ENCODE measurements at regions not wholly inside any gene's neighbourhood (a gene's known extent, or its start where the extent isn't known, plus 50 kb on each side); places are given as distances from the start of the nearest gene placed in this dataset.

DNA sequence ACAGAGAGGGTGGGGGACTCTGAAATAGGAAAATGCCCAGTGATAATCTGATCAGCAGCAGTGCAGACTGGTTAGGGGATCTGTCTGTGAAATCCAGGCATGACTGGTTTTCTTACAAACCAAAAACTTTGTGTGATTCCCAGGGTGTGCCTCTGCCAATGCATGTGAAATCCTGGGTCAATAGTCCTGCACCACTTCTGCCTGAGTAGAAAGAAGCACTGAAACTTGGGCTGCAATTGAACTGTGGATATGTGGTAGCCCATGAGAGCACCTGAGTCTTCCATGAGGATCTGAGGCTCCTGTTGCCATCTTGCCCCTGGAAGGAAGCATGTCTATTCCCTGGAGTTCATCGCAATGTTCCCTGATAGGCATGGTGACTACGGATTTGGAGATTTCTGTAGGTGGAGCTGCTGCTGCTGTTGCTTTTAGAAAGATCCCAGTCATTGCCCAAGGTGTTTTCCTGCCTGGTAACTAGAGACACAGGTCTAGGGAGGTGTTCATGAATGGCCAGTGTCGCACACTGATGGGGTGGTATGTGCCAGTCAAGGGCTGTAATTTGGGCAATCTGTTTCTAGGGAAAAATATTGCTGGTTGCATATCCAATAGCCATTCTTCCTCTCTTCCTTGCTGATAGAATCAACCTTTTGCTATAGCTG is 146.7 kb downstream of the CARTPT start:
- no peak for DNase-seq (ENCODE audit: low read depth)

DNA sequence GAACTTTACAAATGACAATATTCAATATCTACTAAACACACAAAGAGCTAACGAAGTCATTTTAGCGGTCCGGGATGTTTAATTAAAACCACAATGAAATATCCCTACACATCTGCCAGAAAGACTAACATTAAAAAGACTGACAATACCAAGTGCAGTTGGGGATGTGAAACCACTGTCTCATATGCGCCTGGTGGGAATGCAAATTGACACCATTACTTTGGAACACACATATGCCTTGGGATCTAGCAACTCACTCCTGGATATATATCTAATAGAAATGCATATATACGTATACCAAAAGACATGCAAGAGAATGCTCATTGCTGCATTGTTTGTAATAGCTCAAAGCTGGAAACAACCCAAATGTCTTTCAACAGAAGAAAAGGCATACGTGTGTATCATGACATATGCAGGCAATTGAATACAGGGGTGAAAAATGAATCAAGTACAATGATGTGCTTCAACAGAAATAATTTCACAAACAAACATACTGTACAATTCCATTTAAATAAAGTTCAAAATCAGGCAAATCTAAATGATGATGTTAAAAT is 153.3 kb downstream of the CARTPT start:
- DNase-seq (ENCODE audit: low read depth), result no peak

GRCh38 chr5:71873191-71873591 is 154.1 kb downstream of the CARTPT start:
- no peak for DNase-seq (ENCODE audit: low read depth)

GRCh38 chr5:71874521-71874920 is 155.4 kb downstream of the CARTPT start:
- DNase-seq (ENCODE audit: low read depth), result no peak

DNA sequence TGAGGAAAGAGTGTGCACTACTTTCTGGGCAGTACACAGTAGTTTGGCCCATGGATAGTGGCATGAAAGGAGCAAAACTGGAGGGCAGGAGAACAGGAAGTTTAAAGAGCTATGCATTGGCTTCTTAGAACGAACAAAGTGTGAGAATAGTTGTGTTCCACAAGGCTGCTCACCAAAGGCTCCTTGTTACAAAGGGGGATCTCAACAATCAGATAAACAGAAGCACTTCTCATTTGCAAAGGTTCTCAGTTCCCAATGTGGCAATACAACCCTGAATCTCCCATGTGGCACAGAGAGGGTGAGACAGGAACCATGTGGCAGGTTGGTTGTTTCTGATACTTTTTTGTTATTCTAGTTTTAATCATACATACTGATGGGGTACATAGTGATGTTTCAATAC is 158.4 kb downstream of the CARTPT start:
- no peak for DNase-seq (ENCODE audit: low read depth)

DNA sequence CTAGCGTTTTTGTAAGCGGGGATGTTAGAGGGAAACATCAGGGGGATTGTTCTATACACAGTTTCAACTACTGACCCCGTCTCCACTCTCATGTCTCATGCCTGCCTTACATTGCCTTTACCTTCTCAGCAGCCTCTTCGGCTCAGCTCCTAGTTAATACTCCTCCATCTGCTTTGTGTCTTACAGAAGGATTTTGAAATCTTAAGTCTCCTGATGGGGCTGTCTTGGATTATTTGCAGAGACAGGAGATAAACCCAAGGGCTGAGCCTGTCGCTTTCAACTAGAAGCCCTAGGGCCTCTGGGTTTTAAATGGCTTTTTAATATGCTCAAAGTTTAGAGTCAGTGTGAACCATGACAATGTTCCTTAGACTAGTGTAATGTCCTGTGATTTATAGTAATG is 161.5 kb downstream of the CARTPT start:
- DNase-seq (ENCODE audit: low read depth), result no peak

DNA sequence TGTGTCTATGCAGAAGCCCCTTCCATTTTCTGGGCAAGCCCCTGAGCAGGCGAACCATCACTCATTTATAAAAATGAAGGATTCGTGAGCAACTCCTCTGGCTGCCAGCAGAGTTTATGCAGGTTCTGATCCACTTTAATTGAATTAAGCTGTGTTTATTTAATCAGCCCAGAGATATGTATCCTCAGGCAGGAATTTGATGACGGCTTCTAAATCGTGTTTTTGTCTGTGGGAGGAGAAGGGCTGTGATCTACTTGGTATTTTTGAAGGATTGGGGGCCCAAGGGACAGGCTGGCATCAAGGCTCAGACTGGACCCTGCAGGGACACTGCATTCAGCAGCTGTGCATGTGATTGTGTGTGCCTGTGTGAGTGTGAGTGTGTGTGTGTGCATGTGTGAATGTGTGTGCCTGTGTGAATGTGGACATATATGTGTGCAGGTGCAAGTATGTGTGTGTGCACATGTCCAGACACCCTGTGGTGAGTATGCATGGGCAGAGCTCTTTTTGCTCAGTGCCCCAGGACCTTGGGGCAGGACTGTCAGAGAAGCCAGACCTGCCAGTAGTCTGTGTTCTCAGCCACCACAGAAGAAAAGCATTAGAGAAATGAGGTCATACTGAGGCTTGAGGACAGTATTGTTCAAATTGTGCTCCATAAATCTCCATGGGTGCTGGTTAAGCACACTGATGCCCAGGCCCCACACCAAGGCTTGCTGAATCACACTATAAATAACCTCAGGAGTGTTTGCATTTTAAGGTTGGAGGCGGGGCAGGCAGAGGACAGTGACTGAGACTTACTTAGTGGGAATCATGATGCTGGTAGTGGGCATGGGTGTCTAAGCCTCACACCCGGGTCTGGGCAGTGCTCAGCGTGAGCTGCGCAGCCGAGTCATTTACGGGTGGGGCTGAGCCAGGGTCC is 164.0 kb downstream of the CARTPT start:
- DNase-seq (ENCODE audit: low read depth), result no peak

DNA sequence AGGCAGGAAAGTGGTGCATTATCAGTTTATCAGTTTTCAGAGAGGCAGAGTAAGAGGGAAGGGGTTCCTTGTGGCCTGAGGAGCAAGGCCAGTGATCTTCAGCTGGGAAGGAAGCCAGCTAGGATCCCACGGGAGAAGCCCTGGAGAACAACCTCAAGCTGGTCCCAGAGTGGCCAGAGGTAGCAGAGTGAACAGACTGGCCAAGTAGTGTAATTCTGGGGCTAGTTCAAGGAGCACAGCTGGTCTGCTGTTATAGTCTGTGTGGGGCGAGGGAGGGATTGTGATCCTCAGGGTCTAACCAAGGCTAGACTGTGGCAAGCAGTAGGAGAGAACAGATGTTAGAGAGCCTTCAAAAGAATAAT is 164.6 kb downstream of the CARTPT start:
- DNase-seq (ENCODE audit: low read depth), result no peak

DNA sequence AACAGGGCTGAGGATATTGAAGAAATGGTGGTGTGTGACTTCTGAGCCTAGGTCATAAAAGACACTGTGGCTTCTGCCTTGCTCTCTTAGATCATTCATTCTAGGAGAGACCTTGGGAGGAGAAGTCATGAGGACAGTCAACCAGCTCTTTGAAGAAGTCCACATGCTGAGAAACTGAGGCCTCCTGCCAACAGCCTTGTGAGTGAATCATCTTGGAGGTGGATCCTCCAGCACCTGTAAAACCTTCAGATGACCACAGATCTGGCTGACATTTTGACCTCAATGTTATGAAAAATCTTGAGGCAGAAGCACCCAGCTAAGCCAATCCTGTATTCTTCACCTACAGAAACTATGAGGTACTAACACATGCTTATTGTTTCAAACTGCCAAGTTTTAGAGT is 165.9 kb downstream of the CARTPT start:
- no peak for DNase-seq (ENCODE audit: low read depth)

DNA sequence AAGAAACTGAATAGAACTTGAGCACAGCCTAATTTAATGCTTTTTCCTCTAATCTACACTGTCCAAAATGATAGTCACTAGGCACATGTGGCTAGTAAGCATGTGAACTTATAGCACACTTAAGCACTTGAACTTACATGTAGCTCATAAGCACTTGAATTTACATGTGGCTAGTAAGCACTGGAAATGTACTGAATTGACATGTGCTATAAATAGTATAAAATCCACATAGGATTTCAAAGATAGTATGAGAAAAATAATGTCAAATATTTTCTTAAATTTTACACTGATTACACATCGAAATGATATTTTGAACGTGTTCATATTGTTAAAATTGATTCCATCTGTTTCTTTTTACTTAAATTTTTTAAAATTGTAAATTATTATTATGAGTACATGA is 167.3 kb downstream of the CARTPT start:
- no peak for DNase-seq (ENCODE audit: low read depth)

DNA sequence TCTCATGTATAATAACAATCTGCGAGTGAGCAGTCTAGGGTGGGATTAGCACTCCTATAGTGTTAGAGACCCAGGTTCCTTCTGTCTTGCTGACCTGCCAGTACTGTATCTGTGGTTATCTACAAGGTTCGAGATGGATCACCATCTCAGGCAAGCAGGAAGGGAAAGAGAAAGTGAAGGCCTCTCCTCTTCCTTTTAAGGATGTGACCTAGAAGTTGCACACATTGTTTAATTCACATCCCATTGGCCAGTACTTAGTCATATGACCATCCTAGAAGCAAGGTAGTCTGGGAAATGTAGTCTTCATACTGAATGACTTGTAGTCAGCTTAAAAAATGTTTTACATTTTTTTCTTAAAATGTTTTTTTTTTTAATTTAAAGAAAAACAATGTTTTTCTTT is 168.6 kb downstream of the CARTPT start:
- no peak for DNase-seq (ENCODE audit: low read depth)

DNA sequence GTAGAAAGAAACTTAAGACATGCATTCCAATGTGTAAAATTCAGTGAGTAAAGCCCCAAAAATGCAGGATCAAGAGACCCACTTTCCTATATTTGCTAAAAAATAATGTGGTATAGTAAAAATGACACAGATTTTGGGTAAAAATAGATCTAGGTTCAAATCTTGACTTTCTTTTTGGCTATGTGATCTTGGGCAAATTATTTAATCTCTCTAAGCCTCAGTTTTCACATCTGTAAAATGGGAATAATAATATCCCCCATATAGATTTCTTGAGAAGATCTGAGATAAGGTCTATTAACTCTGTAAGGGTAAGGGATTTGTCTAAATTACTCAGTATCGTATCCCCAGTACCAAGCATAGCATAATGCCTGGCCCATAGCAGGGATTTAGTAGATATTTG is 172.3 kb downstream of the CARTPT start:
- no peak for DNase-seq (ENCODE audit: low read depth)

DNA sequence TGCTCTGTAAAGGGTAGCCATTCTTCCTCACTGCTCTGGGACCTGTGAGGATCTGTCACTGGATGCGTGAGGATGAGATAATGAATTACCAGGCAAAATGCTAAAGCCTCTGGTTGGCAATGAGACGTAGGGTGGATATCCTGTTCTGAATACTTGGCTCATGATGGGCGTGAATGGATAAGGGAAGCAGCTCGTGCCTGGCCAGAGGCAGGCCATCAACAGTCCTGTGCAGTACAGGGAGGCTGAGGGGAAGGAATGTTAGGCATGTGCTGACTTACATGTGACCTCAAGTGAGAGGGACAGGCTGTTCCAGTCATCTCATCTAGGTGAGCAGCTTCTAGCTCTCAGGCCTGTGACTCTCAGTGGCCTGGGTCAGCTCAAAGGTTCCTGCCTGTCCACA is 172.8 kb downstream of the CARTPT start:
- DNase-seq (ENCODE audit: low read depth), result no peak

- no peak for DNase-seq (ENCODE audit: low read depth)
These were observed 173.7 kb downstream of the CARTPT start for GRCh38 chr5:71892641-71893365.

GRCh38 chr5:71893451-71893850 is 174.4 kb downstream of the CARTPT start:
- no peak for DNase-seq (ENCODE audit: low read depth)

- DNase-seq (ENCODE audit: low read depth), result no peak
These were observed 175.0 kb downstream of the CARTPT start for GRCh38 chr5:71894091-71894490.

GRCh38 chr5:71895546-71895945 is 176.5 kb downstream of the CARTPT start:
- DNase-seq (ENCODE audit: low read depth), result no peak

GRCh38 chr5:71899865-71900342 is 180.8 kb downstream of the CARTPT start:
- DNase-seq (ENCODE audit: low read depth), result no peak

GRCh38 chr5:71903808-71904207 is 184.7 kb downstream of the CARTPT start:
- DNase-seq (ENCODE audit: low read depth), result no peak

- DNase-seq (ENCODE audit: low read depth), result no peak
These were observed 185.8 kb downstream of the CARTPT start for GRCh38 chr5:71904852-71905251.

- DNase-seq (ENCODE audit: low read depth), result no peak
These were observed 187.0 kb downstream of the CARTPT start for GRCh38 chr5:71905834-71906711.

All from GM04504 (cell line).